Natural killer cell treated with Interleukin-12 subunit alpha and Interleukin-12 subunit beta and Interleukin-15 and Interleukin-18, amount 100 ng/mL, for 72 hours (primary cell): ENCODE measurements at regions not wholly inside any gene's neighbourhood (a gene's known extent, or its start where the extent isn't known, plus 50 kb on each side); places are given as distances from the start of the nearest gene placed in this dataset.
"Not testable (repeated sequence)": the region's sequence is repeated elsewhere in the genome, so short reads cannot be mapped to it uniquely, and the experiment has no call there.

Source experiments
- ATAC-seq, 2 donors: fragments of 150-1000 bp; cut with Tn5 transposase in 1 of 2; sonication (Bioruptor Pico), chemical (Tn5 transposase) in 1 of 2; 2 replicates each; pipeline ENCODE4 v1.10.0; 2021
- DNase-seq: peaks from one replicate; pipeline ENCODE4 v3.0.0; 2022; ENCODE audit warnings: low spot score
- H3K27ac Mint-ChIP-seq, 2 donors: 1 replicate in 1 of 2; 2 replicates in 1 of 2; pipeline ENCODE4 v1.8.0; 2022; ENCODE audit warnings: mixed read lengths in 2 of 2, mild to moderate bottlenecking in 1 of 2, moderate library complexity in 1 of 2
- H3K27me3 Mint-ChIP-seq, 2 donors: 1 replicate in 1 of 2; 2 replicates in 1 of 2; pipeline ENCODE4 v1.8.0; 2022; ENCODE audit warnings: mixed read lengths in 2 of 2
- H3K36me3 Mint-ChIP-seq: one replicate; pipeline ENCODE4 v1.8.0; 2022; ENCODE audit warnings: mixed read lengths
- H3K4me1 Mint-ChIP-seq, 2 donors: 1 replicate in 1 of 2; 2 replicates in 1 of 2; pipeline ENCODE4 v1.8.0; 2022; ENCODE audit warnings: low read depth in 2 of 2, mixed read lengths in 2 of 2, mild to moderate bottlenecking in 1 of 2
- H3K4me3 Mint-ChIP-seq: one replicate; pipeline ENCODE4 v1.8.0; 2022; ENCODE audit warnings: mixed read lengths
- H3K9me3 Mint-ChIP-seq: 2 replicates; pipeline ENCODE4 v1.8.0; 2022; ENCODE audit warnings: mixed read lengths

DNA sequence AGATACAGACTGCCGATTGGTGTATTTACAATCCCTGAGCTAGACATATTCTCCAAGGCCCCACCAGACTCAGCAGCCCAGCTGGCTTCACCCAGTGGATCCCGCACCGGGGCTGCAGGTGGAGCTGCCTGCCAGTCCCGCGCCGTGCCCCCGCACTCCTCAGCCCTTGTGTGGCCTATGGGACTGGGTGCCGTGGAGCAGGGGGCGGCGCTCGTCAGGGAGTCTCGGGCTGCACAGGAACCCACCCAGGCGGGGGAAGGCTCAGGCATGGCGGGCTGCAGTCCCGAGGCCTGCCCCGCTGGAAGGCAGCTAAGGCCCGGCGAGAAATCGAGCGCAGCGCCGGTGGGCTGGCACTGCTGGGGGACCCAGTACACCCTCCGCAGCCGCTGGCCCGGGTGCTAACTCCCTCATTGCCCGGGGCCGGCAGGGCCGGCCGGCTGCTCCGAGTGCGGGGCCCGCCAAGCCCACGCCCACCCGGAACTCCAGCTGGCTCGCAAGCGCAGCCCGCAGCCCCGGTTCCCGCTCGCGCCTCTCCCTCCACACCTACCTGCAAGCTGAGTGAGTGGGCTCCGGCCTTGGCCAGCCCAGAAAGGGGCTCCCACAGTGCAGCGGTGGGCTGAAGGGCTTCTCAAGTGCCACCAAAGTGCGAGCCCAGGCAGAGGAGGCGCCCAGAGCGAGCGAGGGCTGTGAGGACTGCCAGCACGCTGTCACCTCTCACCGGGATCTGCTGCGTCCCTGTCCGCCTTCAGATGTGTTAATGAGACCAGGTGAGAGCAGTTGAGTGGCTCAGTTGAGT lies 137.8 kb upstream of the LCORL start:
- not testable (repeated sequence) for ATAC-seq, H3K4me3 Mint-ChIP-seq, DNase-seq, H3K36me3 Mint-ChIP-seq, H3K27ac Mint-ChIP-seq, H3K4me1 Mint-ChIP-seq
- Mint-ChIP-seq H3K27me3 (peaks cover 0 to 12% of the 10 kb centered on the region in 2 donors), H3K9me3 (peaks cover 19% of the 10 kb centered on the region)

DNA sequence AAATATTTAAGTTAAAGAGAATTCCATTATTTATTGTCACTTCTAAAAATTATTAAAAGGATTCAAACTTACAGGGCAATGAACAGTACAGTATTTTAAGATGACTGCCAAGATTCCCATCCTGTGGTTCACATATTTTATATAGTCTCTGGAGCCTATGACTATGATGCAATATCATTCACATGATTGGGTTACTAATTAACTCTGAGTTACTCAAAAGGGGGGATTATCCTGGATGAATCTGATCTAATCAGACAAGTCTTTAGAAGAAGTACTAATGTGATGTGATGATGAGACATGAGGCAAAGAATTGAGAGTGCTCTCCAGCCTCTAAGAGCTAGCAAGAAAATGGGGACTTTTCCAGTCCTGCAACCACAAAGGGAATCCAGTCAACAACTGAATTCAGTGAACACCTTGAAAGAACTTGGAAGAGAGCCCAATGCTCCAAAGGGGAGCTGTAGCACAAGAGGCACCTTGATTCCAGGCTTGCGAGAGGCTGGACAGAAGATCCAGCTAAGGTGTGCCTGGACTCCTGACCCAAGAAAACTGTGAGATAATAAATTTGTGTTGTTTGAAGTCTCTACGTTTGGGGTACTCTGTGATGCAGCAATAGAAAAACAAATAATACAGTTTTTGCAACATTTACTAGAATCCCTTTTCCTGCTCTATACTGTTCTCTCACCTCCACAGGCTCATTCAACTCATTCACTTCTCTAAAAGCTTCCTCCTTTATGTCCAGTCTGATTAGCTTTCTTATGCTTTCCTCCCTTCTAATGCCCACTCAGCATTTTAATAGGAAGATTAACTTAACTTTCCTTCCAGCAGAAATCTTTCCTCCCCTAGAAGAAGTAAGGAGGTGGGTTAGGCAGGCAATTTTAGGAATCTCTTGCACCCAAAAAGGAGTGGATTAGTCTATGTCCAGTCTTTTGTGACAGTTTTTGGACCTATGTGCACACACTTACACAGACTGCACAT lies 133.8 kb upstream of the LCORL start:
- Mint-ChIP-seq H3K27me3 (peaks cover 0 to 5% of the 10 kb centered on the region in 2 donors), H3K36me3 (no peaks in the 10 kb centered on the region), H3K9me3 (peaks cover 8% of the 10 kb centered on the region), H3K27ac (no peak overlapping the region), H3K4me1 (no peaks in the 10 kb centered on the region), H3K4me3 (no peak overlapping the region)
- DNase-seq (no peak), ATAC-seq (no peak)

DNA sequence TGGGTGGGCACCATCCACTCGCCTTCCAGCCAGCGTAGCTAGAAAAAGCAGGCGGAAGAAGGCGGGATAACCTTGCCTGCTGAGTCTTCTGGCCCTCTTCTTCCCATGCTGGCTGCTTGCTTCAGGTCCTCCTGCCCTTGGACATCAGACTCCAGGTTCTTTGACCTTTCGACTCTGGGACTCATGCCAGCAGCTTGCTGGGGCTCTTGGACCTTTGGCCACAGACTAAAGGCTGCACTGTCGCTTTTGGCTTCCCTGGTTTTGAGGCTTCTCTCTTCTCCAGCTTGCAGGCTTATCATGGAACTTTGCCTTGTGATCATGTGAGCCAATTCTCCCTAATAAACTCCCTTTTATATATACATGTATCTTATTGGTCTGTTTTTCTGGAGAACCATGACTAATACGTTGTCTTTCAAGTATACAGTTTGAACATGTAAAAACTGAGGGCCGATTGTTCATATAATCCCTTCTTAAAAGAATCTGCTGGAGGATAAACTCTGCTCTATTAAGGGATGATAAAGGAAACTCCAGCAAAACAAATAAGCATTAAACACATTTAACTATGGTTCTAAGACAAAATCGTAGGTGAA lies 116.6 kb upstream of the LCORL start:
- Mint-ChIP-seq H3K27me3 (peaks cover 2 to 16% of the 10 kb centered on the region in 2 donors), H3K27ac (no peak overlapping the region), H3K9me3 (no peaks in the 10 kb centered on the region), H3K4me1 (no peaks in the 10 kb centered on the region), H3K36me3 (no peaks in the 10 kb centered on the region), H3K4me3 (no peak overlapping the region)
- ATAC-seq (no peak), DNase-seq (no peak)

DNA sequence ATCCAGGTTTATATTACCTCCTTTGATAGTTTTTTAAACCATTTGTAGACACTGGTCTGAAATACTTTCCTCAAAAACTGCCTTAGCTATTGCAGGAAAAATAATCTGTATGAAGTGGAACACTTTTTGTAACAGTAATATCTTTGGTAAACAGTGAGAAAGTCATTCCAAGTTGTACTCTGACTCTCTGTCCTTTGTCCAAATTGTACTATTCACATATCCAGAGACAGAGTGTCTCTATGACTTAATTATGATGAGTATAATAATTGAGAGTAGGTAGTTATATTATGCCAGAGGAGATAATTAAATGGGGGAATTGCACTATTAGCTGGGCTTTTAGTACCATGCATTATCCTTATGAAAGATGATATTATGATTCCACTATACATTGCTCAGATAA lies 112.6 kb upstream of the LCORL start:
- no peaks in the 10 kb centered on the region for H3K9me3 Mint-ChIP-seq
- no peaks in the 10 kb centered on the region for H3K36me3 Mint-ChIP-seq
- ATAC-seq (no peak), DNase-seq (no peak)
- H3K4me1 Mint-ChIP-seq, result no peaks in the 10 kb centered on the region
- H3K27me3 Mint-ChIP-seq, result peaks cover 6 to 35% of the 10 kb centered on the region in 2 donors
- no peak overlapping the region for H3K27ac Mint-ChIP-seq
- H3K4me3 Mint-ChIP-seq, result no peak overlapping the region

DNA sequence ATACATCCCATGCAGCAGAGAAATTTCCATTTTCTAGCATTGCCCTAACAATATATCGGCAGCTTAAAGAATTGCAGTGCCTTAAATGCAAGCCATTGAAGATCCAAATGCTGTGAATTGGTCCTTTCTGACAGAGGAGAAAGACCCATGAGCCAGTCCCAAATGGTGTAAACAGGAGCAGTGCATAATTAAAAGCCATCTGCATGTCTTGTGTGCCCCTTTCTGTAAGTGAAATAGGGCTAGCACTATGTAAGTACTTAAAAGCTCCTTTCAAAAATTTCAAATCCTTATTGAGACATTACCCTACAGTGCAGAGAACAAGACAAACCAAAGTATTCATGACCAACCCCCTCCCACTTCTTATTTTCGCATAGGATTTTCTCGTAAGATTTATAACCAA lies 108.7 kb upstream of the LCORL start:
- DNase-seq, result no peak
- Mint-ChIP-seq H3K27ac (no peak overlapping the region), H3K36me3 (no peaks in the 10 kb centered on the region), H3K4me1 (no peaks in the 10 kb centered on the region), H3K27me3 (peaks cover 6 to 27% of the 10 kb centered on the region in 2 donors), H3K9me3 (no peaks in the 10 kb centered on the region), H3K4me3 (no peak overlapping the region)
- no peak for ATAC-seq

DNA sequence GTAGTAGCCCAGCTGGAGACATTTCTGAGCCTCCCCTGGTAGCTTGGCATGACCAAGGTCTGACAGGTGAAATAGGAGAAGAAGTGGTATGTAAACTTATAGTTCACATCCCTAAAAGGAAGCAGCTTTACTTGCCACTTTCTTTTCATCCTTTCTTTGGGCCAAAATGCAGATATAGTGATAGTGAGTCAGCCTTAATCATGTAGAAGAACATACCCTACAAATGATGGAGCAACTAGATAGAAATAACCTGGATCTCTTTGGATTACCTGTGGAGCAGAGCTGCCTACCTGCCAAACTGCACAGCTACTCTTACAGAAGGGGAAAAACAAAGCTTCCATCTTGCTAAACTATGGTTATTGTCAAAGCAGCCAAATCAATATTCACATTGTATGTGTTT lies 106.7 kb upstream of the LCORL start:
- Mint-ChIP-seq H3K4me3 (no peak overlapping the region), H3K27ac (no peak overlapping the region), H3K36me3 (no peaks in the 10 kb centered on the region), H3K4me1 (no peaks in the 10 kb centered on the region), H3K9me3 (no peaks in the 10 kb centered on the region), H3K27me3 (peaks cover 4 to 19% of the 10 kb centered on the region in 2 donors)
- DNase-seq, result no peak
- no peak for ATAC-seq

DNA sequence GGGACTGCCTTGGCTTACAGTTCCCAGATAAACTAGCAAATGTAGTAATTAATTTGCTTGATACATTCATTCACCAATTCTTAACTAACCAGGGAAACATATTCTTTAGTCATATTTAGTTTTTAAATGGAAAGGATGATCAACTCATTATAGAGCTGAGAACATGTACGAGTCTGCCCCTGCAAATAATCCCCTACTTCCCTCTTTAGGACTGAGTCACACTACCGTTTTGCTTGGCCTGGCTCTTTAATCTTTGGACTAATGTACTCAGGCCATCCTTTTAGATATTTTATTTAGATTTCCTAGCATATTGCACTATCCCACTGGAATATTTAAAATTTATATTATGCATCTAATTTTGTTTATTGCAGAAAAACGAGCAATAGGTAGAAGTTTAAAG lies 105.5 kb upstream of the LCORL start:
- no peaks in the 10 kb centered on the region for H3K4me1 Mint-ChIP-seq
- H3K36me3 Mint-ChIP-seq, result no peaks in the 10 kb centered on the region
- no peak overlapping the region for H3K4me3 Mint-ChIP-seq
- no peak overlapping the region for H3K27ac Mint-ChIP-seq
- ATAC-seq (no peak), DNase-seq (no peak)
- peaks cover 4 to 19% of the 10 kb centered on the region in 2 donors for H3K27me3 Mint-ChIP-seq
- no peaks in the 10 kb centered on the region for H3K9me3 Mint-ChIP-seq

DNA sequence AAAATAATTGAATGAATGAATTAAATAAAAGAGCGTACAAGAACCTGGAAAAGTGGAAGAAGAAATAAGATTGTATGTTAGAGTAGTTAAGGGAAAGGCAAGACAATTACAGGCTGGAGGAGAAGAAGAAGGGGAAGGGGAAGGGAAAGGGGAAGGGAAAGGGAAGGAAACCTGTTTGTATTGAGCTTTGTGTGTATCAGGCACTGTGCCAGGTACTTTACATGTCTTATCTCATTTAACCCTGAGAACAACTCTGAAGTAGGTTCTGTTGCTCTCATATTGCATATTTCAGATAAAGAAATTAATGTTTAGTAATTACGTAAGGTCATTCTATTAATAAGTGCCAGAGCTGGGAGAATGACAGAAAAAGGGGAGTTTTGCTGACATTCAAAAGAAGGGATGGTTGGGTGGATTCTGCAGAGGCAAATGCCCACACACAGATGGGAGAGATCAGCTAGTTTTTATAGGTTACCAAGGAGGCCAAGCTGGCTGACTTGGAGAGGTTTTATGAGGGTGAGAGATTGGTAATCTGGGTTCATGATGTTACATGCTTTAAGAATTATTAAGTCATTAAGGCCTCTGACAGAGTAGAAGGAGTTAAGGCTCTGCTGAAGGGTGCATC lies 92.3 kb upstream of the LCORL start:
- Mint-ChIP-seq H3K36me3 (no peaks in the 10 kb centered on the region), H3K9me3 (peaks cover 10% of the 10 kb centered on the region), H3K4me1 (no peaks in the 10 kb centered on the region), H3K27me3 (peaks cover 13 to 32% of the 10 kb centered on the region in 2 donors), H3K4me3 (no peak overlapping the region), H3K27ac (no peak overlapping the region)
- no peak for DNase-seq
- no peak for ATAC-seq

DNA sequence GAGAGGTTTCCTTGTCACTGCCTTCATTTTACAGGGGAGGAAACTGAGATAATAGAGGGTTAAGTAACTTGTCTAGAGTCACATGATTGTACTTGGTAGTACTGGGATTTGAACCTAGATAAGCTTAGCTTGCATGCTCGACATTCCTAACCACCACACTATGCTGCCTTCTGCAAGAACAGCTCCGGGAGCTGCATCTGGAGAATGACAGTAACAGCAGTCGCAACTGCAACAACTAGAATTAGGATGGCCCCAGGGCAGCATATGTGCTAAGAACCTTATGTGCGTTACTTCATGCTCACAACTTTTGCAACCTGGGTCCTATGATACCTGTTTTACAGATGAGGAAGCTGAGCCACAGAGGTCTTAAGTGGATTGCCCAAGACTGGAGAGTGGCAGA lies 89.5 kb upstream of the LCORL start:
- no peak overlapping the region for H3K4me3 Mint-ChIP-seq
- peaks cover 10 to 30% of the 10 kb centered on the region in 2 donors for H3K27me3 Mint-ChIP-seq
- H3K36me3 Mint-ChIP-seq, result no peaks in the 10 kb centered on the region
- ATAC-seq (no peak), DNase-seq (no peak)
- no peaks in the 10 kb centered on the region for H3K4me1 Mint-ChIP-seq
- peaks cover 4% of the 10 kb centered on the region for H3K9me3 Mint-ChIP-seq
- H3K27ac Mint-ChIP-seq, result no peak overlapping the region

DNA sequence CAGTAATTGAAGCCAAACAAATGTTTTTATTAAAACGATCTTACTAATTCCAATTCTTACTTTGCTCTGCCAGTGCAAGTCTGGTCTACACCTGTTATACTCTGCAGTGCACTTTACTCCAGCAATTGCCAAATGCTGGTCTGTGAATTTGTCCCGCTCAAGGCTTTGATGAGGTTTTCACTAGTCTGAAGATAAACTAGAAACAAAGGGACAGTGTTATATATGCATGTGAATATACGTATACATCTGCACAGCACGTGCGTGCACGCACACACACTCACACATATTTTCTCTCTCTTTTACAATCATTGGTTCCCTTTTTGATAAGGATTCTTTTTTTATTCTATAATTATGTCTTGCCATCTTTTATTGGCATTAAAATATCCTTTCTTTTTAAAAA lies 88.5 kb upstream of the LCORL start:
- Mint-ChIP-seq H3K27me3 (peaks cover 10 to 32% of the 10 kb centered on the region in 2 donors), H3K36me3 (no peaks in the 10 kb centered on the region), H3K27ac (no peak overlapping the region), H3K4me1 (no peaks in the 10 kb centered on the region), H3K9me3 (peaks cover 4% of the 10 kb centered on the region), H3K4me3 (no peak overlapping the region)
- ATAC-seq, result no peak
- no peak for DNase-seq

DNA sequence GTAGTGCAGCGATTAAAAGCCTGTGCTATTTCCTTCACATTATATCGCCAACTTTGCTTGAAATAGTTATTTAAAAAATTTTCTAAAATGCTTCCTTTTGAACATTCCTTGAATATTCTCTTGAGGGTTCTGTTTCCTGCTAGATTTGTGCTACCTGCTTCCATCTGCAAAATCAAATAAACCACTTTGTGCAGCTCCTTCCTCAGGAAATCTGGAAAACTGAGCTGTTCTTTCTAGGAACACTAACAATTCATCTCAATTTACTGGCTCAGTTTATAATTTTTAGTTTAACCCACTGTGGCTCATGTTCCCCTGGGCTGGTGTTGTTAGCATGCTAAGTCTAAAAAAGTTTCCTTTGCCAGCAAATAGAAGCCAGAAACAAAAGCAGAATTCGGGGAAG lies 88.1 kb upstream of the LCORL start:
- ATAC-seq, result no peak
- Mint-ChIP-seq H3K27me3 (peaks cover 10 to 28% of the 10 kb centered on the region in 2 donors), H3K27ac (no peak overlapping the region), H3K4me1 (no peaks in the 10 kb centered on the region), H3K9me3 (peaks cover 4% of the 10 kb centered on the region), H3K4me3 (no peak overlapping the region), H3K36me3 (no peaks in the 10 kb centered on the region)
- DNase-seq, result no peak

DNA sequence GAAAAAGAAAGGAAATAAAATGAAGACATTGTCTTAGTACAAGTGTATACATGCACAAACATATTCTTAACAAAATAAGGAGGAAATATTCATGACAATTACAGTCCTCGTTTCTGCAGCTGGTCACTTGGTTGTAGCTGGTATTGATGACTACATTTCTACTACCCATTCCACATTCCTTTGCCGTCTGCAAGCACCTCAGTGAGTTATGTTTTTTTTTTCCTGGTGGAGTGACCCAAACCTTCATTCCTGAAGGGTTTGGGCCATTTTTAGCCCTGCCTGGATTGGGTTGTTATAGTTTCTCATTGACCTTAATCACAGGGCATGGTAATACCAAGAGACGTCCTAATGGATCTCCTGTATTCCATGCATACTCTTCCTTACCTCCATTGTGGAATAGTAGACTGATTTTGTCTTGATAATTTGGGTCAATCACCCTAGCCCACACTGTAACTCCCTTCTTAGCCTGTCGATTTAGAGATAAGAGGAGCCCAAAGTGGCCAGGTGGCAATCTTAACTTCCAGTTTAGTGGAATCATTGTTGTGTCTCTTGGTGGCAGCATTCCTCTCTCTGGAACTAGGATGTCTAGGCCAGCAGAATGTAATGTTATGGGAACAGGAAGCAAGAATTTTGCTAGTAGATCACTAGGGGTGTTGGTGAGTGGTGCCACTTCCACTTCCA lies 86.4 kb upstream of the LCORL start:
- not testable (repeated sequence) for H3K36me3 Mint-ChIP-seq, H3K27ac Mint-ChIP-seq, H3K4me3 Mint-ChIP-seq, H3K4me1 Mint-ChIP-seq, H3K9me3 Mint-ChIP-seq, DNase-seq, ATAC-seq
- H3K27me3 Mint-ChIP-seq, result peaks cover 3 to 12% of the 10 kb centered on the region in 2 donors

DNA sequence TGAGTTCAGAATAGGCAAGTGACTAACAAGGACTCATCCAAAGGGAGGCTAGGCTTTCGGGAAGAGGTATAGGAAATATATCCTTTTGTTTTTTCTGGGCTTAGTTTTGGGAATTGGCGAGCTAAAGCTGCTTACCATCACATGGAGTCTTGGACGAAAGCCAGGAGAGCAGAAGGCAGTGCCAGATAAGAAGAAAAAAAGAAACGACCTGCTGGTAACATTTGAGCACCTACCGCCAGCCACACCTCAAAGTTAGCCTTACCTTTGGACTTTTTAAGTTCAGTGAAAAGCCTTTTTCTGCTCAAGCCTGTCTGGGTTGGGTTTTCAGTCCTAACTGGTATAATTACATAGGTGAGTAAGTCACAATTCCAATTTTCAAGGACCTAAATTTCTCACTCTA lies 85.1 kb upstream of the LCORL start:
- ATAC-seq (no peak), DNase-seq (no peak)
- Mint-ChIP-seq H3K4me1 (no peaks in the 10 kb centered on the region), H3K27me3 (peaks cover 0 to 10% of the 10 kb centered on the region in 2 donors), H3K4me3 (no peak overlapping the region), H3K27ac (no peak overlapping the region), H3K9me3 (no peaks in the 10 kb centered on the region), H3K36me3 (no peaks in the 10 kb centered on the region)
